Uterus (tissue), 2 donors: ENCODE measurements at regions not wholly inside any gene's neighbourhood (a gene's known extent, or its start where the extent isn't known, plus 50 kb on each side); places are given as distances from the start of the nearest gene placed in this dataset.

Experiments used
- POLR2A ChIP-seq, 2 donors: fragments of 450-650 bp; IDR thresholded peaks; one replicate each; pipeline ENCODE4 v1.6.1; 2016; ENCODE audit warnings: antibody characterized with exemption in 2 of 2, mild to moderate bottlenecking in 1 of 2, moderate library complexity in 1 of 2
- TF ChIP-seq, protein P1 (sequence below), 4 experiments: fragments of 200-600 bp in 2 of 4; fragments of 450-650 bp in 2 of 4; sonication (generic) in 2 of 4; IDR thresholded peaks; one replicate each; pipeline ENCODE4 v1.5.1; 2016 to 2019; ENCODE audit warnings: antibody characterized with exemption in 4 of 4, mild to moderate bottlenecking in 2 of 4, moderate library complexity in 1 of 4

DNA sequence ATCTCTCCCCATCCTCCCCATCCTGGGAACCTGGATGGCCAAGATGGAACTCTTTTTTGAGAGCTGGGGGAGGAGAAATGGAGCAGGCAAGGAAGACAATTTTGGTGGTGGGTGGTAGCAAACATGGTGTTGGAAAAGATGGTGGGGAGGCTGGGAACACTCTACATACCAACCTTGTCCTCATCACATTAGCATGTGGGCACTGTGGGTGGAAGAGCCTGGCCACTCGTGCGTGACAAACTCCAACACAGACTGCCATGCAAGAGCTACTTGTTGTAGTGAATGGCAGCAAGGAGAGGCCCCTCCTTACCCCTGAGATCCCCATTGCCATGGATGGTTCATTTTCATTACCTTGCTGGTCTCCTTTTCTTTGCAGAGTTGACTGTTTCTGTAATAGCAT lies 262.6 kb downstream of the RPLP1 start:
- TF ChIP-seq, protein P1, sequence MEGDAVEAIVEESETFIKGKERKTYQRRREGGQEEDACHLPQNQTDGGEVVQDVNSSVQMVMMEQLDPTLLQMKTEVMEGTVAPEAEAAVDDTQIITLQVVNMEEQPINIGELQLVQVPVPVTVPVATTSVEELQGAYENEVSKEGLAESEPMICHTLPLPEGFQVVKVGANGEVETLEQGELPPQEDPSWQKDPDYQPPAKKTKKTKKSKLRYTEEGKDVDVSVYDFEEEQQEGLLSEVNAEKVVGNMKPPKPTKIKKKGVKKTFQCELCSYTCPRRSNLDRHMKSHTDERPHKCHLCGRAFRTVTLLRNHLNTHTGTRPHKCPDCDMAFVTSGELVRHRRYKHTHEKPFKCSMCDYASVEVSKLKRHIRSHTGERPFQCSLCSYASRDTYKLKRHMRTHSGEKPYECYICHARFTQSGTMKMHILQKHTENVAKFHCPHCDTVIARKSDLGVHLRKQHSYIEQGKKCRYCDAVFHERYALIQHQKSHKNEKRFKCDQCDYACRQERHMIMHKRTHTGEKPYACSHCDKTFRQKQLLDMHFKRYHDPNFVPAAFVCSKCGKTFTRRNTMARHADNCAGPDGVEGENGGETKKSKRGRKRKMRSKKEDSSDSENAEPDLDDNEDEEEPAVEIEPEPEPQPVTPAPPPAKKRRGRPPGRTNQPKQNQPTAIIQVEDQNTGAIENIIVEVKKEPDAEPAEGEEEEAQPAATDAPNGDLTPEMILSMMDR (IDR thresholded peaks at IDR 0.05) = no peak
- no peak for TF ChIP-seq POLR2A (IDR thresholded peaks at IDR 0.05)
